ENCODE measurements at regions not wholly inside any gene's neighbourhood (a gene's known extent, or its start where the extent isn't known, plus 50 kb on each side); places are given as distances from the start of the nearest gene placed in this dataset.

DNA sequence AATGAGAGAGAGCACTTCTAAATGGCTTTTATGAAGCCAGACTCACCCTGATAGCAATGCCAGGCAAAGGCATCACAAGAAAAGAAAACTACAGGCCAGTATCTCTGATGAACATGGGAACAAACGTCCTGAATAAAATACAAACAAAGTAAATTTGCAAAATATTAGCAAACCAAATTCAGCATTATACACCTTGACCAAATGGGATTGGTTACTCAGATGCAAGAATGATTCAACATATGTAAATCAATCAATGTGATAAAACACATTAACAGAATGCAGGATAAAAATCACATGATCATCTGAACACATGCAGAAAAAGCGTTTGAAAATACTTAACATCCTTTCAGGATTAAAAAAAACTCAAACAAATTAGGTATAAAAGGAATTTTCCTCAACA is 494.9 kb upstream of the CCDC54 start:
- DNase-seq: no peak
- 0 out of 2 replicates have a peak, but pooled peaks cover 3% of the 10 kb centered on the region for H3K9me2 ChIP-seq (replicated peaks; ENCODE audit: insufficient read depth, low read length)
- no peaks in the 10 kb centered on the region for H3K36me3 ChIP-seq (ENCODE audit: insufficient read depth, low read length)
- H3K9me3 ChIP-seq (ENCODE audit: low read length): no peaks in the 10 kb centered on the region
- H3K4me2 ChIP-seq (ENCODE audit: low read depth, low read length, poor library complexity, severe bottlenecking): no peak overlapping the region
- no peak overlapping the region for H2AFZ ChIP-seq (ENCODE audit: low read length)
- H4K20me1 ChIP-seq (ENCODE audit: insufficient read depth, low read depth, low read length): no peaks in the 10 kb centered on the region
- H3K4me1 ChIP-seq (ENCODE audit: low read length): no peaks in the 10 kb centered on the region
- H3K27ac ChIP-seq (ENCODE audit: low read length): no peak overlapping the region
- no peaks in the 10 kb centered on the region for H3K79me2 ChIP-seq (ENCODE audit: low read length)
- H3K4me3 ChIP-seq (ENCODE audit: low read length): no peak overlapping the region
- 0 out of 2 replicates have a peak, but pooled peaks cover 3% of the 10 kb centered on the region for H3K27me3 ChIP-seq (ENCODE audit: low read length)
- H3K9ac ChIP-seq (ENCODE audit: low read length): no peak overlapping the region

DNA sequence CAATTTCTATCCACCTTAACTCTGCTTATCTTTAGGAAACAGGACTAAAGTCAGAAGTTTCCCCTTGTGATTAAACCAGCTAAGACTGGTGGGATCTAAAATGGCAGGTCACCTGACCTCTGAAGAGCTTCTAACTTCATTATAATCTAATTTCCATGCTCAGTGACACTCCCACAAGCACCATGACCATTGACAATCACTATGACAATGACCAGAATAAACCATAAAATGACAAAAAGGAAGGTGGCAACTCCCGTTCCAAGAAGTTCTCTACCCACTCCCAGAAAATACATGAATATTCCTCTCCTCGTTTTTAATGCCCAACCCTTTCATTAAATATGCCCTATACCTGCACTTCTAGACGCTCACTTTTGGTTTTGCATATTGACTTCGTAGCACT is 471.2 kb upstream of the CCDC54 start:
- no peaks in the 10 kb centered on the region for H3K4me1 ChIP-seq (ENCODE audit: low read length)
- H3K79me2 ChIP-seq (ENCODE audit: low read length): no peaks in the 10 kb centered on the region
- H3K4me3 ChIP-seq (ENCODE audit: low read length): no peak overlapping the region
- H3K27me3 ChIP-seq (ENCODE audit: low read length): no peaks in the 10 kb centered on the region
- H3K27ac ChIP-seq (ENCODE audit: low read length): no peak overlapping the region
- H3K4me2 ChIP-seq (ENCODE audit: low read depth, low read length, poor library complexity, severe bottlenecking): no peak overlapping the region
- no peak overlapping the region for H3K9ac ChIP-seq (ENCODE audit: low read length)
- no peaks in the 10 kb centered on the region for H3K9me3 ChIP-seq (ENCODE audit: low read length)
- no peaks in the 10 kb centered on the region for H3K36me3 ChIP-seq (ENCODE audit: insufficient read depth, low read length)
- no peaks in the 10 kb centered on the region for H4K20me1 ChIP-seq (ENCODE audit: insufficient read depth, low read depth, low read length)
- DNase-seq: no peak
- no peaks in the 10 kb centered on the region for H3K9me2 ChIP-seq (replicated peaks; ENCODE audit: insufficient read depth, low read length)
- H2AFZ ChIP-seq (ENCODE audit: low read length): no peak overlapping the region

DNA sequence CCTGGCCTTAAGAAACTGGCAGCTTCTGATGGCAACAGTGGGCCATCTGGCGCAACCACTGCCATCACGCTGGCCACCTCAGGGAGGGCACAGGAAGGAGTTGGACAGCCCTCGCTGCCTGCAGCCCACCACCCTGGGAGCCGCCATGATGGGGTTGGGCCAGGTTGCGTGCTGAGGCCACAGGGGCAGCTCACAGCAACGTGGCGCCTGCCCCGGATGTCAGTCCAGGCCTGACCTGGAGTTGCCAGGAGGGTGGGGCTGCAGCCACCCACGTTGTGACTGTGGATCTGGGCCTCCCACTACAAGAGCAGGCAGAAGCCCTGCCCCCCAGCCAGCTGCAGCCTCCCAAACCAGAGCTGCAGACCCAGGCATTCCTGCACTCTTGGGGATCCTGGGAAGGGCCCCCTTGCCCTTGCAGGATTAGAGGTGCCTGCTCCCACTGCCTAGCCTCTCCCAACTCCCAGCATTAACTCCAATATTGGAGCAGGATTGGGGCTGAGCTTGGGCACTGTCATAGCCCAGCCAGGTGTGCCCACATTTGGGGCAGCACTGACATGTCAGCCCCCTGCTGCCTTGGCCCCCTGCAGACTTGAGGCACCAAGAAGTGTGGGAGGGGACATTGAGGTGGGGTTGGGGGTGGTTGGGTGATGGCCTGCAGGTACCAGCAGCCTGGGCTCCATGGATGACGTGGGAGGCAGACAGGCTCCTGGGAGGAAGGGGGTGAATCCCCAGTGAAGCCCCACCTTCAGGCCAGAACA is 468.9 kb upstream of the CCDC54 start:
- no peaks in the 10 kb centered on the region for H3K4me1 ChIP-seq (ENCODE audit: low read length)

DNA sequence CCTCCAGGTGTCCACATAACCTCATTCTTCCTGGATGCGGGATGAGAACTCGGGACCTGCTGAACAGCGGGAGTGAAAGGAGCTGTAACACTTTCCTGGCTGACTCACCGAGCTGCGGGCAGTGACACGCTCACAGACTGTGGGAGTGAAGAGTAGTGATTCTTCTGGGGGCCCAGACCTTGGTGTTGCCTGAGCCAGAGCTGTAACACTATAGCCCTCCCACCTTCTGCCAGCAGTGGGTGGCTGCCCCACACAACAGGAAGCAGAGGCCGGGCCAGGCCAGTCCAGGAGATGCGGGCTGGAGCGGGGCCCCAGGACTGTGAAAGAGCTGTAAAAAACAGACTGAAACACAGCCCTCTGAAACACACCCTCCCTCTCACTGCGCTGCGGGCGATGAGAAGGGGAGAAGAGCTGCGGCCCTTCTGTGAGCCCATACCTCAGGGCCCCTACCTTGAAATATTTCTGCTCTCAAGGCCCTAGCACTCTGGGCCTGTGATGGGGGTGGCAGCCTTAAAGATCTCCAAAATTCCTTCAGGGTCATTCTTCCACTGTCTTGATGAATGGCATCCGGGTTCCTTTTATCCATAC is 464.0 kb upstream of the CCDC54 start:
- Histone ChIP-seq H3K36me3 (ENCODE audit: insufficient read depth, low read length) (no peaks in the 10 kb centered on the region), H2AFZ (ENCODE audit: low read length) (no peak overlapping the region), H3K9me2 (replicated peaks; ENCODE audit: insufficient read depth, low read length) (no peaks in the 10 kb centered on the region), H3K27ac (ENCODE audit: low read length) (no peak overlapping the region), H3K9ac (ENCODE audit: low read length) (no peak overlapping the region), H3K4me1 (ENCODE audit: low read length) (no peaks in the 10 kb centered on the region), H3K4me3 (ENCODE audit: low read length) (no peak overlapping the region), H3K4me2 (ENCODE audit: low read depth, low read length, poor library complexity, severe bottlenecking) (no peak overlapping the region), H4K20me1 (ENCODE audit: insufficient read depth, low read depth, low read length) (no peaks in the 10 kb centered on the region), H3K27me3 (ENCODE audit: low read length) (no peaks in the 10 kb centered on the region), H3K9me3 (ENCODE audit: low read length) (no peaks in the 10 kb centered on the region), H3K79me2 (ENCODE audit: low read length) (no peaks in the 10 kb centered on the region)
- DNase-seq: no peak

More for the DNA sequence above, 468.9 kb upstream of the CCDC54 start:
- Histone ChIP-seq H3K4me2 (ENCODE audit: low read depth, low read length, poor library complexity, severe bottlenecking) (no peak overlapping the region), H3K9me2 (replicated peaks; ENCODE audit: insufficient read depth, low read length) (no peaks in the 10 kb centered on the region), H2AFZ (ENCODE audit: low read length) (no peak overlapping the region), H3K27me3 (ENCODE audit: low read length) (no peaks in the 10 kb centered on the region), H3K36me3 (ENCODE audit: insufficient read depth, low read length) (no peaks in the 10 kb centered on the region), H3K79me2 (ENCODE audit: low read length) (no peaks in the 10 kb centered on the region), H4K20me1 (ENCODE audit: insufficient read depth, low read depth, low read length) (no peaks in the 10 kb centered on the region), H3K27ac (ENCODE audit: low read length) (no peak overlapping the region), H3K9ac (ENCODE audit: low read length) (no peak overlapping the region), H3K4me3 (ENCODE audit: low read length) (no peak overlapping the region), H3K9me3 (ENCODE audit: low read length) (no peaks in the 10 kb centered on the region)
- DNase-seq: no peak

DNA sequence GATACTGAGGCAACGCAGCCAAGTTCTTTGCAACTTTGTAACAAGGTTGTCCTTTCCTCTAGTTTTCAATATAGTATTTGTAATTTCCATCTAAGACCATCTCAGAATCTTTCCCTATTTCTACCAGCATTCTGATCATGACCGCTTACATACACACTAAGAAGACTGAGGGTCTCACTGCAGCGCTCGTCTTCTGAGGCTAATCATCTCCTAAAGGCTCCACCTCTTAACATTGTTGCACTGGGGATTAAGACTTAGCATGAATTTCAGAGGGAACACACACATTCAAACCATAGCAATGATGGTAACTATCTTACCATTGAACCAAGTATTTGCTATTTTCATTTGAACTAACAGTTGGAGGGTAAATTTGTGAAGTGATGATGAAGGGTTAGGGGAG is 463.3 kb upstream of the CCDC54 start:
- no peaks in the 10 kb centered on the region for H3K9me2 ChIP-seq (replicated peaks; ENCODE audit: insufficient read depth, low read length)
- H3K9ac ChIP-seq (ENCODE audit: low read length): no peak overlapping the region
- H3K27me3 ChIP-seq (ENCODE audit: low read length): no peaks in the 10 kb centered on the region
- H3K4me3 ChIP-seq (ENCODE audit: low read length): no peak overlapping the region
- H3K27ac ChIP-seq (ENCODE audit: low read length): no peak overlapping the region
- no peak overlapping the region for H3K4me2 ChIP-seq (ENCODE audit: low read depth, low read length, poor library complexity, severe bottlenecking)
- H3K9me3 ChIP-seq (ENCODE audit: low read length): no peaks in the 10 kb centered on the region
- H2AFZ ChIP-seq (ENCODE audit: low read length): no peak overlapping the region
- H3K36me3 ChIP-seq (ENCODE audit: insufficient read depth, low read length): no peaks in the 10 kb centered on the region
- no peaks in the 10 kb centered on the region for H3K79me2 ChIP-seq (ENCODE audit: low read length)
- H4K20me1 ChIP-seq (ENCODE audit: insufficient read depth, low read depth, low read length): no peaks in the 10 kb centered on the region
- DNase-seq: no peak
- H3K4me1 ChIP-seq (ENCODE audit: low read length): no peaks in the 10 kb centered on the region

DNA sequence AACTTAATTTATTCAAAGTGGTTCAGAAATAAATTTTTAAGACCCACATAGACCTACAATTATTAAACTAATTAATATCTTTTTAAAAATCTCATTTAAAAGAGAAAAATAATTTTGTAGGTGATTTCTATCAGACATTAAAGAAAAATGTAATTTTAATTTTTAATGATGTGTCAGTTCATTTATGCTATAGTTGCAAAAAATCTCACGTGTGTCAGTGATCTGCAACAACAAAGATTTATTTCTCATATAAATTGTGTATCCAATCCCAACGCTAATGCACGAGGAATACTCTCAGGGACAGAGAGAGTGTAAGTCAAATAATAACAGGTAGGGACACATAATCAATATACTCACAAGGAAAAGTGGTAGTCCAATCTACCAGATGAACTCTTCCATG is 456.6 kb upstream of the CCDC54 start:
- Histone ChIP-seq H3K9me2 (replicated peaks; ENCODE audit: insufficient read depth, low read length) (no peaks in the 10 kb centered on the region), H2AFZ (ENCODE audit: low read length) (no peak overlapping the region), H4K20me1 (ENCODE audit: insufficient read depth, low read depth, low read length) (no peaks in the 10 kb centered on the region), H3K4me3 (ENCODE audit: low read length) (no peak overlapping the region), H3K27ac (ENCODE audit: low read length) (no peak overlapping the region), H3K4me2 (ENCODE audit: low read depth, low read length, poor library complexity, severe bottlenecking) (no peak overlapping the region), H3K4me1 (ENCODE audit: low read length) (no peaks in the 10 kb centered on the region), H3K27me3 (ENCODE audit: low read length) (no peaks in the 10 kb centered on the region), H3K36me3 (ENCODE audit: insufficient read depth, low read length) (no peaks in the 10 kb centered on the region), H3K79me2 (ENCODE audit: low read length) (no peaks in the 10 kb centered on the region), H3K9ac (ENCODE audit: low read length) (no peak overlapping the region), H3K9me3 (ENCODE audit: low read length) (no peaks in the 10 kb centered on the region)
- no peak for DNase-seq

DNA sequence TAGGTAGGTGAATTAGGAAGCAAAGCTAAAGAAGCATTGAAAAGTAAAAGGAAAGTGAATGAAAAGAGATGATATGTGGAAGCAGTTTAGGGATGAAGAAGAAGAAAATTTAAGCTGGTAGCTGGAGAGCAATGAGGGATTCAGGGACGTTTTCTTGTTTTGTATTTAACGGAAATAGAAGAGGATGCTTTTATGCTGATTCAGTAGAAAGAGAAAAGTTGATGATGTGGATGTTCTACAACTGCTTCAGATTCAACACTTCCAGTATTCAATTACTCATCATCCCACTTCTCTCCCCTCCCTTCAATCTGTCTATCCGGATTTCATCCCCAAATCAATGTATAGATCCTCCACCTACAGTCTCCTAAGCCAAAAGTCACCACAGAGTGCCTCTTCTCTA is 448.2 kb upstream of the CCDC54 start:
- DNase-seq: no peak
- Histone ChIP-seq H3K9me3 (ENCODE audit: low read length) (no peaks in the 10 kb centered on the region), H4K20me1 (ENCODE audit: insufficient read depth, low read depth, low read length) (no peaks in the 10 kb centered on the region), H3K27ac (ENCODE audit: low read length) (no peak overlapping the region), H3K4me1 (ENCODE audit: low read length) (no peaks in the 10 kb centered on the region), H3K4me3 (ENCODE audit: low read length) (no peak overlapping the region), H3K27me3 (ENCODE audit: low read length) (no peaks in the 10 kb centered on the region), H2AFZ (ENCODE audit: low read length) (no peak overlapping the region), H3K36me3 (ENCODE audit: insufficient read depth, low read length) (no peaks in the 10 kb centered on the region), H3K4me2 (ENCODE audit: low read depth, low read length, poor library complexity, severe bottlenecking) (no peak overlapping the region), H3K9me2 (replicated peaks; ENCODE audit: insufficient read depth, low read length) (no peaks in the 10 kb centered on the region), H3K9ac (ENCODE audit: low read length) (no peak overlapping the region), H3K79me2 (ENCODE audit: low read length) (no peaks in the 10 kb centered on the region)

DNA sequence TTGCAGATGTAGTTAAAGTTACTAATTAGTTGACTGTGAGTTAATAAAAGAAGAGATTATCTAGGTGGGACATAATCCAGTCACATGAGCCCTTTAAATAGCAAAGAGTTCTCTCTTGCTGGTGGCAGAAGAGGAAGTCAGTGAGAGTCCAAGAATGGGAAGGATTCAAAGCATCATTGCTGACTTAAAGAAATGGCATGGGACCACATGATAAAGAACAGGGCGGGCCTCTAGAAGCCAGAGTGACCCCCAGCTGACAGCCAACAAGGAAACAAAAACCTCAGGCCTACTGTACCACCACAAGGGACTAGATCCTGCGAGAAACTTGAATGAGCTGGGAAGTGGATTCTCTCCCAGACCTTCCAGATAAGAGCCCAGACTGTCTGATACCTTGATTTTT is 447.2 kb upstream of the CCDC54 start:
- H3K27me3 ChIP-seq (ENCODE audit: low read length): no peaks in the 10 kb centered on the region
- no peak overlapping the region for H2AFZ ChIP-seq (ENCODE audit: low read length)
- H3K79me2 ChIP-seq (ENCODE audit: low read length): no peaks in the 10 kb centered on the region
- H3K4me1 ChIP-seq (ENCODE audit: low read length): no peaks in the 10 kb centered on the region
- H3K27ac ChIP-seq (ENCODE audit: low read length): no peak overlapping the region
- H3K4me2 ChIP-seq (ENCODE audit: low read depth, low read length, poor library complexity, severe bottlenecking): no peak overlapping the region
- H3K4me3 ChIP-seq (ENCODE audit: low read length): no peak overlapping the region
- no peaks in the 10 kb centered on the region for H3K36me3 ChIP-seq (ENCODE audit: insufficient read depth, low read length)
- H3K9ac ChIP-seq (ENCODE audit: low read length): no peak overlapping the region
- H3K9me2 ChIP-seq (replicated peaks; ENCODE audit: insufficient read depth, low read length): no peaks in the 10 kb centered on the region
- DNase-seq: no peak
- no peaks in the 10 kb centered on the region for H4K20me1 ChIP-seq (ENCODE audit: insufficient read depth, low read depth, low read length)
- H3K9me3 ChIP-seq (ENCODE audit: low read length): no peaks in the 10 kb centered on the region

Data from Karpas-422 (cell line).